ENCODE measurements at regions not wholly inside any gene's neighbourhood (a gene's known extent, or its start where the extent isn't known, plus 50 kb on each side); places are given as distances from the start of the nearest gene placed in this dataset.

DNA sequence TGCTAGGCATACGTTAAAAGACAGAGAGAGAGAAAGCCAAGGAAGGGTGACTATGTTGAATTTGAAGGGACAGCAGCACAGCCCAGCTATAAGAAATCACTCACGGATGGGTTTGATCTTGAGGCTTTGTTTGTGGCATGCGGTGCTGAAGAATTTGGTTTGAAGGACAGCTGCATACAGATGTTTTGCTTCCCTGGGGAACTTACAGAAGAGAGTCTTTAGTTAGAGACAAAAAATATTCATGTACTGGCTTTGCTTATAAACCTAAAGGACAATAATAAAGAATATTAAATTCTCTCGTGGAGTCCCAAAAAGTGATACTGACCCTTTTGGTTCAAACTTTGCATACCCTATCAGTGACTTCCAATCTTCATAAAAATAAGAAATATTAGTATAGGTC lies 491.4 kb downstream of the NEBL start:
- H3K9ac ChIP-seq (ENCODE audit: control insufficient read depth, extremely low read depth, insufficient read depth, low read length), result no peak overlapping the region
- TF ChIP-seq, protein P1, sequence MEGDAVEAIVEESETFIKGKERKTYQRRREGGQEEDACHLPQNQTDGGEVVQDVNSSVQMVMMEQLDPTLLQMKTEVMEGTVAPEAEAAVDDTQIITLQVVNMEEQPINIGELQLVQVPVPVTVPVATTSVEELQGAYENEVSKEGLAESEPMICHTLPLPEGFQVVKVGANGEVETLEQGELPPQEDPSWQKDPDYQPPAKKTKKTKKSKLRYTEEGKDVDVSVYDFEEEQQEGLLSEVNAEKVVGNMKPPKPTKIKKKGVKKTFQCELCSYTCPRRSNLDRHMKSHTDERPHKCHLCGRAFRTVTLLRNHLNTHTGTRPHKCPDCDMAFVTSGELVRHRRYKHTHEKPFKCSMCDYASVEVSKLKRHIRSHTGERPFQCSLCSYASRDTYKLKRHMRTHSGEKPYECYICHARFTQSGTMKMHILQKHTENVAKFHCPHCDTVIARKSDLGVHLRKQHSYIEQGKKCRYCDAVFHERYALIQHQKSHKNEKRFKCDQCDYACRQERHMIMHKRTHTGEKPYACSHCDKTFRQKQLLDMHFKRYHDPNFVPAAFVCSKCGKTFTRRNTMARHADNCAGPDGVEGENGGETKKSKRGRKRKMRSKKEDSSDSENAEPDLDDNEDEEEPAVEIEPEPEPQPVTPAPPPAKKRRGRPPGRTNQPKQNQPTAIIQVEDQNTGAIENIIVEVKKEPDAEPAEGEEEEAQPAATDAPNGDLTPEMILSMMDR (optimal IDR thresholded peaks at IDR 0.05 in 1 of 3, IDR thresholded peaks at IDR 0.05 in 1 of 3, conservative IDR thresholded peaks at IDR 0.05 in 1 of 3; ENCODE audit: extremely low read depth in 1 of 3, insufficient read depth in 2 of 3, low read length in 3 of 3), result no peak
- TF ChIP-seq EZH2 (IDR thresholded peaks at IDR 0.05; ENCODE audit: low read length), result no peak
- dilution Hi-C loops (cut with MboI; ENCODE audit: extremely low pct_ligation_motif_present, low sequenced_read_pairs), result no loop called here

DNA sequence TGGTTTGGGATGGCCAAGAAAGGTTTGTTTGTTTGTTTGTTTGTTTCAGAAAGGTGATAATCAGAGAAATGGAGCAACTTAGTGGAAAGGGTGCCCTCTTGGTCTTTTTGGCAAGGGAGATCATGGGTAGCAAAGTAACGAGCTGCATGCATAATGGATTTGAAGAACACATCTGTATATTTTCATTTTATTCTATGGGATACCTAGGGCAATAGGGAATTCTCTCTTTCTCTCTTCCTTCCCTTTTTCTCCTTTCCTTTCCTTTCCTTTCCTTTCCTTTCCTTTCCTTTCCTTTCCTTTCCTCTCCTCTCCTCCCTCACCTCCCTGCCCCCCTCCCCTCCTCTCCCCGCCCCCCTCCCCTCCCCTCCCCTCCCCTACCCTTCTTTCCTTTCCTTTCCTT lies 492.1 kb downstream of the NEBL start:
- dilution Hi-C loops (cut with MboI; ENCODE audit: extremely low pct_ligation_motif_present, low sequenced_read_pairs), result no loop called here
- TF ChIP-seq EZH2 (IDR thresholded peaks at IDR 0.05; ENCODE audit: low read length), result no peak
- TF ChIP-seq, protein P1 (optimal IDR thresholded peaks at IDR 0.05 in 1 of 3, IDR thresholded peaks at IDR 0.05 in 1 of 3, conservative IDR thresholded peaks at IDR 0.05 in 1 of 3; ENCODE audit: extremely low read depth in 1 of 3, insufficient read depth in 2 of 3, low read length in 3 of 3), result no peak
- no peaks in the 10 kb centered on the region for H3K27me3 ChIP-seq (ENCODE audit: control insufficient read depth, extremely low read depth, insufficient read depth, low read length)
- no peak overlapping the region for H3K9ac ChIP-seq (ENCODE audit: control insufficient read depth, extremely low read depth, insufficient read depth, low read length)
- no peaks in the 10 kb centered on the region for H3K36me3 ChIP-seq (ENCODE audit: control insufficient read depth in 2 of 2, extremely low read depth in 1 of 2, insufficient read depth in 2 of 2, low read length in 2 of 2)
- H3K27ac ChIP-seq (ENCODE audit: control insufficient read depth, insufficient read depth, low read length), result no peak overlapping the region
- H2AFZ ChIP-seq (ENCODE audit: control insufficient read depth, low read length), result no peak overlapping the region
- no peaks in the 10 kb centered on the region for H3K79me2 ChIP-seq (ENCODE audit: control insufficient read depth, insufficient read depth, low read length)
- H3K4me2 ChIP-seq (ENCODE audit: control insufficient read depth, extremely low read depth, insufficient read depth, low read depth, low read length), result no peak overlapping the region
- H3K9me3 ChIP-seq (ENCODE audit: control insufficient read depth, low read depth, low read length), result no peaks in the 10 kb centered on the region
- FAIRE-seq (no peak), DNase-seq (ENCODE audit: low read depth, low spot score) (no peak)
- no peaks in the 10 kb centered on the region for H4K20me1 ChIP-seq (ENCODE audit: control insufficient read depth, extremely low read depth, insufficient read depth, low read length)
- no peak overlapping the region for H3K4me3 ChIP-seq (ENCODE audit: control insufficient read depth in 2 of 3, extremely low read depth in 1 of 3, insufficient read depth in 2 of 3, low read depth in 1 of 3, low read length in 3 of 3)
- no peaks in the 10 kb centered on the region for H3K9me1 ChIP-seq (ENCODE audit: control insufficient read depth, extremely low read depth, insufficient read depth, low read length)
- H3K4me1 ChIP-seq (ENCODE audit: control insufficient read depth, extremely low read depth, insufficient read depth, low read length), result no peaks in the 10 kb centered on the region

More for the DNA sequence above, 491.4 kb downstream of the NEBL start:
- H3K4me2 ChIP-seq (ENCODE audit: control insufficient read depth, extremely low read depth, insufficient read depth, low read depth, low read length), result no peak overlapping the region
- no peaks in the 10 kb centered on the region for H3K79me2 ChIP-seq (ENCODE audit: control insufficient read depth, insufficient read depth, low read length)
- H3K9me1 ChIP-seq (ENCODE audit: control insufficient read depth, extremely low read depth, insufficient read depth, low read length), result no peaks in the 10 kb centered on the region
- H3K4me1 ChIP-seq (ENCODE audit: control insufficient read depth, extremely low read depth, insufficient read depth, low read length), result no peaks in the 10 kb centered on the region
- H4K20me1 ChIP-seq (ENCODE audit: control insufficient read depth, extremely low read depth, insufficient read depth, low read length), result no peaks in the 10 kb centered on the region
- FAIRE-seq (no peak), DNase-seq (ENCODE audit: low read depth, low spot score) (no peak)
- no peaks in the 10 kb centered on the region for H3K36me3 ChIP-seq (ENCODE audit: control insufficient read depth in 2 of 2, extremely low read depth in 1 of 2, insufficient read depth in 2 of 2, low read length in 2 of 2)
- H3K9me3 ChIP-seq (ENCODE audit: control insufficient read depth, low read depth, low read length), result no peaks in the 10 kb centered on the region
- no peak overlapping the region for H3K27ac ChIP-seq (ENCODE audit: control insufficient read depth, insufficient read depth, low read length)
- no peak overlapping the region for H3K4me3 ChIP-seq (ENCODE audit: control insufficient read depth in 2 of 3, extremely low read depth in 1 of 3, insufficient read depth in 2 of 3, low read depth in 1 of 3, low read length in 3 of 3)
- no peak overlapping the region for H2AFZ ChIP-seq (ENCODE audit: control insufficient read depth, low read length)
- H3K27me3 ChIP-seq (ENCODE audit: control insufficient read depth, extremely low read depth, insufficient read depth, low read length), result no peaks in the 10 kb centered on the region

Measured in keratinocyte (primary cell).